ENCODE measurements at regions not wholly inside any gene's neighbourhood (a gene's known extent, or its start where the extent isn't known, plus 50 kb on each side); places are given as distances from the start of the nearest gene placed in this dataset.
A peak's percentile ranks its signal among the peaks of the same experiment; 100 is the strongest.

GRCh38 chr5:129821477-129822131 lies 73.7 kb downstream of the MINAR2 start:
- DNase-seq, result no peak

- no peak for DNase-seq
Observed at GRCh38 chr5:129830288-129830687, 74.0 kb upstream of the CHSY3 start.

GRCh38 chr5:129836321-129836720 lies 67.9 kb upstream of the CHSY3 start:
- no peak for DNase-seq

GRCh38 chr5:129844764-129845163 lies 59.5 kb upstream of the CHSY3 start:
- no peak for DNase-seq

- DNase-seq, result peak; percentile 66 to 77
Observed at GRCh38 chr5:129852747-129853352, 51.4 kb upstream of the CHSY3 start.

- no peak for DNase-seq
Observed at GRCh38 chr5:129853588-129853987, 50.7 kb upstream of the CHSY3 start.

Measured in NCI-H446 (cell line).